Stimulated activated CD8-positive, alpha-beta memory T cell treated with anti-CD3 and anti-CD28 coated beads, Interleukin-15, amount 100 ng/mL, for 24 hours (primary cell): ENCODE measurements at regions not wholly inside any gene's neighbourhood (a gene's known extent, or its start where the extent isn't known, plus 50 kb on each side); places are given as distances from the start of the nearest gene placed in this dataset.
"Not testable (repeated sequence)": the region's sequence is repeated elsewhere in the genome, so short reads cannot be mapped to it uniquely, and the experiment has no call there.

Source experiments
- DNase-seq: peaks from one replicate; pipeline ENCODE4 v3.0.0-alpha.2; 2020; ENCODE audit warnings: low read depth

- no peak for DNase-seq
Observed at GRCh38 chr14:30309405-30309804, 249.6 kb upstream of the G2E3 start.

- no peak for DNase-seq
Observed at GRCh38 chr14:30312214-30312613, 246.7 kb upstream of the G2E3 start.

GRCh38 chr14:30317729-30318128 is 241.2 kb upstream of the G2E3 start:
- DNase-seq: no peak

- DNase-seq: no peak
Observed at GRCh38 chr14:30322819-30323218, 236.1 kb upstream of the G2E3 start.

- DNase-seq: no peak
Observed at GRCh38 chr14:30330033-30330432, 228.9 kb upstream of the G2E3 start.

- DNase-seq: no peak
Observed at GRCh38 chr14:30330445-30330844, 228.5 kb upstream of the G2E3 start.

GRCh38 chr14:30331030-30331429 is 227.9 kb upstream of the G2E3 start:
- no peak for DNase-seq

- no peak for DNase-seq
Observed at GRCh38 chr14:30332374-30332773, 226.6 kb upstream of the G2E3 start.

- DNase-seq: no peak
Observed at GRCh38 chr14:30333934-30334333, 225.0 kb upstream of the G2E3 start.

GRCh38 chr14:30337456-30337855 is 221.5 kb upstream of the G2E3 start:
- no peak for DNase-seq

- DNase-seq: no peak
Observed at GRCh38 chr14:30339311-30339901, 219.6 kb upstream of the G2E3 start.

GRCh38 chr14:30340495-30340894 is 218.5 kb upstream of the G2E3 start:
- DNase-seq: no peak

GRCh38 chr14:30345511-30345910 is 213.4 kb upstream of the G2E3 start:
- DNase-seq: no peak

- no peak for DNase-seq
Observed at GRCh38 chr14:30348445-30348844, 210.5 kb upstream of the G2E3 start.

- no peak for DNase-seq
Observed at GRCh38 chr14:30349520-30349919, 209.4 kb upstream of the G2E3 start.

GRCh38 chr14:30354439-30354838 is 204.5 kb upstream of the G2E3 start:
- DNase-seq: no peak

GRCh38 chr14:30355431-30355913 is 203.5 kb upstream of the G2E3 start:
- no peak for DNase-seq

- no peak for DNase-seq
Observed at GRCh38 chr14:30356438-30357202, 202.3 kb upstream of the G2E3 start.

GRCh38 chr14:30357791-30358190 is 201.2 kb upstream of the G2E3 start:
- no peak for DNase-seq

GRCh38 chr14:30362369-30363218 is 196.4 kb upstream of the G2E3 start:
- DNase-seq: no peak

- DNase-seq: not testable (repeated sequence)
Observed at GRCh38 chr14:30363219-30363880, 195.6 kb upstream of the G2E3 start.

- DNase-seq: no peak
Observed at GRCh38 chr14:30369502-30370180, 189.3 kb upstream of the G2E3 start.
